Prostate gland (tissue), 2 donors: ENCODE measurements at regions not wholly inside any gene's neighbourhood (a gene's known extent, or its start where the extent isn't known, plus 50 kb on each side); places are given as distances from the start of the nearest gene placed in this dataset.

Experiments used
- DNase-seq: peaks from one replicate; pipeline ENCODE4 v3.0.0-alpha.2; 2019; ENCODE audit warnings: low spot score
- H3K27ac ChIP-seq, 2 donors: fragments of 200-600 bp; sonication (generic); 2 replicates each; pipeline ENCODE4 v1.5.1; 2017 to 2019
- H3K27me3 ChIP-seq: fragments of 200-600 bp; sonication (generic); replicated peaks from 2 replicates; pipeline ENCODE4 v1.5.1; 2019; ENCODE audit not compliant: insufficient read depth
- H3K36me3 ChIP-seq, 2 donors: fragments of 200-600 bp; sonication (generic); 1 replicate in 1 of 2; 2 replicates in 1 of 2; pipeline versions ENCODE4 v1.5.1 to v1.8.1; 2017 to 2019
- H3K4me1 ChIP-seq: fragments of 200-600 bp; sonication (generic); replicated peaks from 2 replicates; pipeline ENCODE4 v1.5.1; 2019
- H3K4me3 ChIP-seq, 2 donors: fragments of 200-600 bp; sonication (generic); 2 replicates each; pipeline ENCODE4 v1.5.1; 2017 to 2019
- H3K9me3 ChIP-seq: fragments of 200-600 bp; sonication (generic); 2 replicates; pipeline ENCODE4 v1.5.1; 2017
- POLR2A ChIP-seq: fragments of 450-650 bp; IDR thresholded peaks from one replicate; pipeline ENCODE4 v1.6.1; 2016; ENCODE audit warnings: antibody characterized with exemption, mild to moderate bottlenecking
- POLR2AphosphoS5 ChIP-seq: sonication (generic); formaldehyde crosslinking; IDR thresholded peaks from one replicate; pipeline ENCODE4 v1.6.1; 2017; ENCODE audit warnings: antibody characterized with exemption
- WGBS: methylation state at CpG from one replicate; pipeline ENCODE4 v1.1.5; 2018; 5-methylcytosine and 5-hydroxymethylcytosine counted together
- intact Hi-C: fragments of 100-400 bp; cut with DNase I; formaldehyde crosslinking; loops from one replicate; pipeline ENCODE4 v1.14.2; 2022
- TF ChIP-seq, protein P1 (sequence below), 4 experiments: fragments of 200-600 bp in 2 of 4; fragments of 450-650 bp in 2 of 4; sonication (generic) in 2 of 4; IDR thresholded peaks; 1 replicate in 3 of 4; 2 replicates in 1 of 4; pipeline ENCODE4 v1.5.1; 2016 to 2019; ENCODE audit warnings: antibody characterized with exemption in 4 of 4, mild to moderate bottlenecking in 2 of 4, moderate library complexity in 2 of 4

DNA sequence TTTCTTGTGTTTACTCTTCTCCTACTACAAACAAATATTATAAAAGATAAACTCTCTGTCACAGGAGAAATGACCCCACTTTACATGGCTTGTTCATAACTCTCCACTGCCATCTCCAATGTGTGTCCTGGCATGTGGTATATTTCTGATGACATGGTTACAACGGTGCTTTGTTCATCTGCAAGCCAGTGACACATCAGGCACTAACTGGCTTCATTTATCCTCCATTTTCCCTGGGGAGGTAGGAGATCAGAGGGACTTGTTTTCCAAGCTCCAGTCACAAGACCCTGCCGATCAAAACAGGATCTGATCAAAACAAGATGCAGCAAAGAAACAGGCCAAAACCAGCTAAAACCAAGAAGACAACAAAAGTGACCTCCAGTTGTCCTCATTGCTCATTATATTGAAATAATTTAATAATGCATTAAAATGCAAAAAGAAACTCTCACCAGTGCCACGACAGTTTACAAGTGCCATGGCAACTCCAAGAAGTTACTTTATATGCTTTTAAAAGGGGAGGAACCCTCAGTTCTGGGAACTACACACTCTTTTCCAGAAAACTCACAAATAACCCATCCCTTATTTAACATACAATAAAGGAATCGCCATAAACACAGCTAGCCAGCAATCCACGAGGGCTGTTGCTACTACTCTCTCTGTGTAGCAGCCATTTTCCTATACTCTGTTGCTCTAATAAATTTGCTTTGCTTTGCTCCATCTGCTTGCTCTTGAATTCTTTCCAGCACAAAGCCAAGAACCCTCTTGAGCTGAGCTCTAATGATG is 224.2 kb downstream of the XPNPEP1 start:
- Histone ChIP-seq H3K27me3 (no peaks in the 10 kb centered on the region), H3K4me3 (no peak overlapping the region), H3K27ac (no peak overlapping the region), H3K36me3 (no peaks in the 10 kb centered on the region), H3K9me3 (no peaks in the 10 kb centered on the region), H3K4me1 (no peaks in the 10 kb centered on the region)
- no peak for DNase-seq
- 47% methylated on average over 5 of the region's 5 CpGs for WGBS
- intact Hi-C loops: no loop called here
- TF ChIP-seq, protein P1, sequence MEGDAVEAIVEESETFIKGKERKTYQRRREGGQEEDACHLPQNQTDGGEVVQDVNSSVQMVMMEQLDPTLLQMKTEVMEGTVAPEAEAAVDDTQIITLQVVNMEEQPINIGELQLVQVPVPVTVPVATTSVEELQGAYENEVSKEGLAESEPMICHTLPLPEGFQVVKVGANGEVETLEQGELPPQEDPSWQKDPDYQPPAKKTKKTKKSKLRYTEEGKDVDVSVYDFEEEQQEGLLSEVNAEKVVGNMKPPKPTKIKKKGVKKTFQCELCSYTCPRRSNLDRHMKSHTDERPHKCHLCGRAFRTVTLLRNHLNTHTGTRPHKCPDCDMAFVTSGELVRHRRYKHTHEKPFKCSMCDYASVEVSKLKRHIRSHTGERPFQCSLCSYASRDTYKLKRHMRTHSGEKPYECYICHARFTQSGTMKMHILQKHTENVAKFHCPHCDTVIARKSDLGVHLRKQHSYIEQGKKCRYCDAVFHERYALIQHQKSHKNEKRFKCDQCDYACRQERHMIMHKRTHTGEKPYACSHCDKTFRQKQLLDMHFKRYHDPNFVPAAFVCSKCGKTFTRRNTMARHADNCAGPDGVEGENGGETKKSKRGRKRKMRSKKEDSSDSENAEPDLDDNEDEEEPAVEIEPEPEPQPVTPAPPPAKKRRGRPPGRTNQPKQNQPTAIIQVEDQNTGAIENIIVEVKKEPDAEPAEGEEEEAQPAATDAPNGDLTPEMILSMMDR (IDR thresholded peaks at IDR 0.05): no peak
- TF ChIP-seq POLR2AphosphoS5 (no peak), POLR2A (no peak)

DNA sequence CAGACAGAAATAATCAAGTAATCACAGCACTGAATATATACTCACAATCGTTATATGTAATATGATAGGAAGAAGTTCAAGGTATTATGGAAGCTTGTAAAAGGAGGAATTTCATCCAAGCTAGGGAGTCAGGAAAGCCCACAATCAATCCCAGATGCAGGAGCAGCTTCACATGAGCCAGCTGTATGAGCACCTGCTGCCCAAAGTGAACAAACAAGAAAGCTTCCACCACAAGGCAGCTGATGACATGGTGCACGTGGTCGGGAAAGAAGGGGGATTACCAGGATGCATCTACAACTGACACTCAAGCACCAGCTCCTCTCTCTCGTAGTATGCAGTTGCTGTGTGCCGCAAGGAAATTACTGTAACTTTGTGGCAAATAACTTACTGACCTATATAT is 225.2 kb downstream of the XPNPEP1 start:
- H3K4me1 ChIP-seq: no peaks in the 10 kb centered on the region
- H3K9me3 ChIP-seq: no peaks in the 10 kb centered on the region
- TF ChIP-seq POLR2AphosphoS5: no peak
- TF ChIP-seq, protein P1 (IDR thresholded peaks at IDR 0.05): no peak
- no peak for TF ChIP-seq POLR2A
- no peaks in the 10 kb centered on the region for H3K36me3 ChIP-seq
- H3K27me3 ChIP-seq: no peaks in the 10 kb centered on the region
- no peak for DNase-seq
- no peak overlapping the region for H3K4me3 ChIP-seq
- H3K27ac ChIP-seq: no peak overlapping the region
- intact Hi-C loops: no loop called here
- WGBS: 37% methylated on average over 5 of the region's 5 CpGs

GRCh38 chr10:109696981-109697775 is 226.1 kb downstream of the XPNPEP1 start:
- H3K27ac ChIP-seq: no peak overlapping the region
- intact Hi-C loops: no loop called here
- H3K4me1 ChIP-seq: no peaks in the 10 kb centered on the region
- H3K36me3 ChIP-seq: no peaks in the 10 kb centered on the region
- TF ChIP-seq, protein P1 (IDR thresholded peaks at IDR 0.05): no peak
- no peak for TF ChIP-seq POLR2A
- no peak for TF ChIP-seq POLR2AphosphoS5
- DNase-seq: no peak
- no peaks in the 10 kb centered on the region for H3K27me3 ChIP-seq
- H3K4me3 ChIP-seq: no peak overlapping the region
- no peaks in the 10 kb centered on the region for H3K9me3 ChIP-seq
- 75% methylated on average over 5 of the region's 5 CpGs for WGBS

- DNase-seq: no peak
- Histone ChIP-seq H3K27ac (no peak overlapping the region), H3K9me3 (no peaks in the 10 kb centered on the region), H3K4me3 (no peak overlapping the region), H3K27me3 (no peaks in the 10 kb centered on the region), H3K4me1 (no peaks in the 10 kb centered on the region), H3K36me3 (no peaks in the 10 kb centered on the region)
- WGBS: 95% methylated on average over 2 of the region's 2 CpGs
- TF ChIP-seq, protein P1 (IDR thresholded peaks at IDR 0.05): no peak
- TF ChIP-seq POLR2AphosphoS5 (no peak), POLR2A (no peak)
- intact Hi-C loops: no loop called here
These were observed 226.8 kb downstream of the XPNPEP1 start for GRCh38 chr10:109696462-109696861.
